GM12872 (cell line): ENCODE measurements at regions not wholly inside any gene's neighbourhood (a gene's known extent, or its start where the extent isn't known, plus 50 kb on each side); places are given as distances from the start of the nearest gene placed in this dataset.

Experiments used
- CTCF ChIP-seq: IDR thresholded peaks from 3 replicates; pipeline ENCODE4 v1.5.1; 2011; ENCODE audit warnings: low read depth, mild to moderate bottlenecking, low read length, moderate library complexity; ENCODE audit not compliant: insufficient read depth

GRCh38 chr12:42735861-42736361 lies 146.4 kb upstream of the PRICKLE1 start:
- TF ChIP-seq CTCF: no peak

GRCh38 chr12:42733911-42734310 lies 144.4 kb upstream of the PRICKLE1 start:
- TF ChIP-seq CTCF: no peak

- TF ChIP-seq CTCF: no peak
These were observed 143.4 kb upstream of the PRICKLE1 start for GRCh38 chr12:42732908-42733411.

- no peak for TF ChIP-seq CTCF
These were observed 140.7 kb upstream of the PRICKLE1 start for GRCh38 chr12:42730291-42730690.

GRCh38 chr12:42729535-42729900 lies 140.0 kb upstream of the PRICKLE1 start:
- TF ChIP-seq CTCF: no peak

- no peak for TF ChIP-seq CTCF
These were observed 139.4 kb upstream of the PRICKLE1 start for GRCh38 chr12:42728770-42729534.

GRCh38 chr12:42728287-42728686 lies 138.7 kb upstream of the PRICKLE1 start:
- TF ChIP-seq CTCF: no peak
